RPMI8226 (cell line): ENCODE measurements at regions not wholly inside any gene's neighbourhood (a gene's known extent, or its start where the extent isn't known, plus 50 kb on each side); places are given as distances from the start of the nearest gene placed in this dataset.
"Not testable (repeated sequence)": the region's sequence is repeated elsewhere in the genome, so short reads cannot be mapped to it uniquely, and the experiment has no call there.

Experiments used
- DNase-seq: peaks from one replicate; pipeline ENCODE4 v3.0.0-alpha.2; 2015

DNA sequence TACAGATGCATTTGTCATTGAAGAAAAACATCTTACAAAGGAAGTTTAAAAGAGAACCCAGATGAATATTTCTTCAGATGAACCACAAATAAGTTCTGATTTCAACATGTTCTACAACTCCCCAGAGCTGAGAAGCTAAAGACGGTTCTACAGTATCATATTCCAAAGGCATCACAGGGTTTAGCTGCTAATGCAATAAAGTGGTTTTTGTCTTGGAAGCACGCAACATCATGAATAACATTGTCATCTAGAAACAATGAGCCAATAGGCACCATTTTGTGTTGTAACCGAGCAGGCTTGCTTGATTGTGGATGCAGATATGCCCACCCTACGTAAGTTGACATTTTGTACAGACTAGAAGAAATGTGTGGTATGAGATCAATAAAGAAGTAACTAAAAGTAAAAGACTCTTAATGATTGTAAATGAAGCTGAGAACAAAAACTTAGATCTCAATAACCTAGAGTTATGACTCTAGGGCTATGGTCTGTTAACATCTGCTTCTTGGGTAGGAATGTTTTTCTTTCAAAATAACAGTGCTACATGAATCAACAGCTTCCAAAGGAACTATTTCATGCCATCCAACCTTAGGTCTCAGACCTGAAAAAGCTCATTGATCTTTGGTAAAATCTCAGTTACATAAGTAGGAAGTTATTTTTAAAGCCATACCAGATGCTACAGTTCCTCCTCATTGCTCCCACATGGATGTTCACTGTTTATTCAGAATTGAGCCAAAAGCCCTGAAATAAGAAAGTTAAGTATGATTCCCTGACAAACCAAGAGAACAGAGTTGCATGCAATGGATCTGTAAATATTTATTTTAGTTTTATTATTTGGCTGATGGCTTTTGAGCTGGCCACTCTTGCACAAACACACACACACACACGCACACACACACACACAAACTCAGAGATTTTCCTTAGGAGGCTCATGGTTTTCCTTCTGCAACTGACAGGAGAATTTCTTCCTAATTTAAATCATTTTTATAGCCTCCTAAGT, 118.7 kb upstream of the SLCO6A1 start:
- DNase-seq = no peak

DNA sequence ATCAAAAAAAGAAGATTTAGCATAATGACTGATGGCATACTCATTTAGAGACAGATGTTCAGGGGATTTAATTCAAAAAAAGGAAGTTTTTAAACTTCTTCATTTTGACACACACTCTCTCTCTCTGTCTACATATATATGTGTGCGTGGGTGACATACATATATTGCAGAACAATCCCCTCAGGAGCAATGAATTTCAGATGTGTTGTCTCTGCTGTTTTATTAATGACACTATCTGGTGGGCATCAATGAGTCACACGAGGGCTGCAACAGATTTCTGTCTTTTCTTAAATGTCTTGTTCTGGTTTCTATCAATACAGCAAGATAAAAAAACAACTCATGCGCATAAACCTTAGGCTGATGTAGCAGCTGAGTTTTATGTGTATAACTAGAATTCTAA, 123.5 kb upstream of the SLCO6A1 start:
- no peak for DNase-seq

DNA sequence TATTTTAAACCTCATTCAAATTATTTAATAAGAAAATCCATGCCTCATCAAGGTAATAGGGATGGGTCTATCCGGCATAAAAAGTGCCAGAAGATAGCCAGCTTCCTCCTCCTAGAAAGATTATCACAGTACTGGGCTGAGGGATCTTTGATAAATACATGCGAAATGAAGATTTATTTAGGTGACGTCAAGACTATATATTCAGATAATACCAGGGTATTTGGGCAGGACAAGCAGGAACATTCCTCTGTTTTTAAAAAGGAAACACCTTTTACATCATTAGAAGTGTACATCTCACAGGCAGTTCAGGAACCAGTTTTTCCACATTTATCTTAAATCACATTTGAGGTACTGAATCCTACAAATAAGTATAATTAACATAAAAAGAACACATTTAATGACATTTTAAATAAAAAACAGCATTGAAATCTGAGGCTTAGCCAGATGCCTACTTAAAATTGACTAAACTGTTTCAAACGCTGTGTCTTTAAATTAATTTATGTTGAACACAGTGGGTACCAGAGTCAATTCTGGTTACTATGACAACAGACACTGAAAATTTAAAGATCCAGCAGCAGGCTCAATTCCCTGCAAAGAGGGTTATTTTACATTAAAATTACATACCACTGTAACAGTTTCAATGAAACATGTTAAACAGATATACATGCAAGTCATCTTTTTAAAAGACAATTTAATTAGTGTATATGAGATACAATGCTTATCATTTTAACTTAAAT, 124.7 kb upstream of the SLCO6A1 start:
- no peak for DNase-seq

DNA sequence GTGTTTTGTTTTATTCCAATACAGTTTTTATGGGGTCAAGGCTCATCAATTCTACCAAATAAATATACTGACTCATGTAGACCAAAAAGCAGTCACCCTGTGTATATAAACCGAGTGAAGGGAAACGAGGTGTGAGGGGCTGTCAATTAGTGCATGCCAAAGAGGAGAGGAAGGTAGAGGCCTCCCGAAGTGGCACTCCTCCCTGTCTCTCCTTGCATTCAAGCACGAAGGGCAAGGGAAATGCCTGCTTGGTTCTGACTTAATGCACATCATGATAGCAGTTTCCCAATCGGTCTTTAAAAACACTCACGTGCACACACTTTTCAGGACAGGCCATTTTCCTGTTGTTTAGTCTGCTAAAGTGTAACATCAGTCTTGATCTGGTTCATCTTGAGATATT, 125.6 kb upstream of the SLCO6A1 start:
- DNase-seq = no peak

DNA sequence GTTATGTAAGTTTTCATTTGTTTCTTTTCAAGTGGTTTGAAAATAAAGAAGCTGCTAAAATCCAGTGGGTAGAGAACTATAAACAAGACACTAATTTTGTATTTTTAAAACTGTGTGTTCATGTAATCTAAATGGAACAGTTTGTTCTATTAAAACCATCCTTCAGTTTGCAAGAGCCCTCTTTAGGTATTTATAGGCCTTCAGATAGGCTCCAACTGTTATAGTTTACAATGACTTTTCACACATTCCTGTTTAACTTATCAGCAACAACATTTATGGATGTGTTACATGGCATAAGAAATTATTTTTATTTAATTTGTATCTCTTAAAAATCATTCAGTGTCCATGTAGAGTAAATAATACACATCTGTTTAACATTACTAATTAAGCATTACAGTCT, 126.7 kb upstream of the SLCO6A1 start:
- DNase-seq = no peak

DNA sequence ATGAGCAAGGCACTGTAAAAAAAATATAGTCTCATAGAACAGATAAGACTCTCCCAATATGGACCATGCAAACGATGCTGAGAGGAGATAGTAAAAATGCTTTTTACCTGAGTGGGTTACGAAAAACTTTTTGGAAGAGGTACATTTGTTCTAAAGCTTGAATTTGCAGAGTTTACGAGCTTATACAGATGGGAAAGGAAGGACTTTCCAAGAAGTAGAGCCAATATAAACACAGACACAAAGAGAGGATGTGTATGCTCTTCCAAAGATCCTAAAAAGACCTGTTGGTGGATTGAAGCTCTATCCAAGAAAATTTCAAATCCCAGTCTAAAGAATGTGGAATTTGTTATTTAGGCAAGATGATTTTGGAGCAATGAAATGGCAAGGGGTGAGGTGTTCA, 127.1 kb upstream of the SLCO6A1 start:
- no peak for DNase-seq

DNA sequence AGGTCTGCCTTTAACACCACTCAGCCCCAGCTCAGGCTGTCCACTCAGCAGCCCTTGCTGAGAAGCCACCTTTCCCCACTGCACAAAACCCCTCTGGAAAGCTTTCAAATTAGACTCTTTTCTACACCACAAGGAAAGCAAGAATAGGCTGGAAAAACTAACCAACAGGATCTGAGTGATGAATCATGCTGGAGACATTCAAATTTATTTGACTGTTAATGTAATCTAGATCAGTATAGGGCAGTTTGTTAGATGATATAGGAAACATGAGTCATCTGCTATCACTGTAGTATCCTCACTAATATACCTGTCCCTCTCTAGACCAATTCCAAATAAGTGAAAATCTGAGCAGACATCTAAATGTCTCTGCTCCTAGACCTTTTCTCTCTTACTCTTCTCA, 127.8 kb upstream of the PAM start:
- no peak for DNase-seq

DNA sequence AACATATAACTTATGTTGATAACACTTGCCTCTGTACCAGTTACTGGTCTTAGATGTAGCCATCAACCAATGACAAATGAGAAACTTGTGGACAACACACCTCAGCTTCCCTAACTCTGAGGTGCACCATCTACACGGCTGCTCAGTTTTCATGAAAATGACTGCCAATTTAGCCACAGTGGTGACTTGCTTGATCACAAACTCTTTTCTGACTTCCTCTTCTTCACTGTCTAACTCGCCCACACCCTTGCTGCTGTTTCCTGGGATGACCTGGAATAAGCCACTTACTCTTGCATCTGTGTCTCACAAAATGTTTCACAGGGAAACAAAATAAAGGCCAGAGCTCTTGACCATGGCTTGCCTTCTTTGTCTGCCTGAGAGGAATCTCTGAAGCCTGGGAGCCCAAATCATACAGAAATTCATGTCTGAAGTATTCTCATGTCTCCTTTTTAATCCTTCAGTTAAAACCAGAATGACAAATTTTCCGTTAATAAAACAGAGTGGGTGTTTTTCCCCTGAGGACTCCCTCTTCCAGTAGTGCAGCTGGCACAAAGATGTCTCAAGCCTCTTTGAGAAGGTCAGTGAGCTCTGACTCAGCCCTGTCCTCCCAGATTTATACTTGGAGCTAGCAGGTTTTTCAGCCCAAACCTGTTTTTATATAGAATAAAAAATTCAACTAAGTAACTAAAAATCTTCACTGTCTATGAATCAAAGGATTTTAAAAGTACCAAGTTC, 126.5 kb upstream of the PAM start:
- DNase-seq = no peak

DNA sequence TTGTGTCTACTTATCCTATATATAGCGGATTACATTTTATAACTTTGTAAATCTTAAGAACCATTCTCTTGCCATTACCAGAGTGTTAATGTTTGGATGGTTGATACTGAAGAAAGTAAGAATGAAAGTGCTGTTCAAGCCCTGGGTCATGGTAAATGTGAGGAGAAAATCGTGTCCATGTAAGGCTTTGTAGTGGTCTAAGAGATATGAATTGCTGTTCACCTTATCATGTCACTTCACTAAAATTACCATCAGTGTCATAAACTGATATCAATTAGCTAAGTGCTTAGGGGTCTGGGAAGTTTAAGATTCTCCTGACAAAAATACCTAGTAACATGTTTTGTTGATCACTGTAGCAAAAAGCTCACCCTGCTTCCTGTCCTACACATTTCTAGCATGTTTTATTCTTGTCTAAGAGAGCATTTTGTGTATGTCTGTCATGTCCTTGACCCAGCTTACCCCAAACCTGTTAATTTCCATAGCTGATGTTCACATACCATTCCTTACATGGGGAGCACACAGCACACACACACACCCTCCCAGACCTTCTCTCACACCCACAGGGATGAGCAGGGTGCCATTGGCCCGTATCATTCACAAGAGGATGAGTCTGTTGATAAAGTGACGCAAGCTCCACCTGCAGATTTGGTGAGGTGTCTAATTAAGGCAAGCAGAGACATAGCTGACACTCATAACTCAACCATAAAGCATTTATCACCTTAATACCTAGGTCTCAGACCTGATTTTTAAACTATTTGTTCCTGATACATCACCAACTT, 125.1 kb upstream of the PAM start:
- DNase-seq = no peak

DNA sequence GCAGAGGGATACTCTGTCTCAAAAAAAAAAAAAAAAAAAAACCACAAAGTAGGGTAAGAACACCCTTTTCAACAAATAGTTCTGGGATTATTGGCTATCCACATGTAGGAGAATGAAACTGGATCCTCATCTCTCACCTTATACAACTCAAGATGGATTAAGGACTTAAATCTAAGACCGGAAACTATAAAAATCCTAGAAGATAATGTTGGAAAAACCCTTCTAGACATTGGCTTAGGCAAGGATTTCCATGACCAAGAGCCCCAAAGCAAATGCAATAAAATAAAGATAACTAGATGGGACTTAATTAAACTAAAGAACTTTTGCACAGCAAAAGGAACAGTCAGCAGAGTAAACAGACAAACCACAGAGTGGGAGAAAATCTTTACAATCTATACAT, 119.7 kb upstream of the PAM start:
- DNase-seq = not testable (repeated sequence)

DNA sequence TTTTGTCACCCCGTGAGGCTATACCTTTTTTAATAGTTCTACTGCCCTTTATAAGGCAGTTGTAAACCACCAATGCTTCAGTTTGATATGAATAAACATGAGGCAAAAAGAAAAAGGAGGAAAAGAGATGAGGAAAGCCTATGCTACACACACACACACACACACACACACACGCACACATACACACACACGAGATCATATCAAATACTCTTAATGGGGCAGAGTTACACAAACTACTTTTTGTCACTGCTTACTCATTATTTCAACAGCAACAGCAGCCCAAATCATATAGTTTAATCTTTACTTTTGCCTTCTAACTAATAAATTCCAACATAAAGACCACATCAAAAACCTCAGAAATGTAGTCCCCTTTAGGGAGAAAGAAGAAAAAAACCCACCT, 116.8 kb upstream of the PAM start:
- no peak for DNase-seq

DNA sequence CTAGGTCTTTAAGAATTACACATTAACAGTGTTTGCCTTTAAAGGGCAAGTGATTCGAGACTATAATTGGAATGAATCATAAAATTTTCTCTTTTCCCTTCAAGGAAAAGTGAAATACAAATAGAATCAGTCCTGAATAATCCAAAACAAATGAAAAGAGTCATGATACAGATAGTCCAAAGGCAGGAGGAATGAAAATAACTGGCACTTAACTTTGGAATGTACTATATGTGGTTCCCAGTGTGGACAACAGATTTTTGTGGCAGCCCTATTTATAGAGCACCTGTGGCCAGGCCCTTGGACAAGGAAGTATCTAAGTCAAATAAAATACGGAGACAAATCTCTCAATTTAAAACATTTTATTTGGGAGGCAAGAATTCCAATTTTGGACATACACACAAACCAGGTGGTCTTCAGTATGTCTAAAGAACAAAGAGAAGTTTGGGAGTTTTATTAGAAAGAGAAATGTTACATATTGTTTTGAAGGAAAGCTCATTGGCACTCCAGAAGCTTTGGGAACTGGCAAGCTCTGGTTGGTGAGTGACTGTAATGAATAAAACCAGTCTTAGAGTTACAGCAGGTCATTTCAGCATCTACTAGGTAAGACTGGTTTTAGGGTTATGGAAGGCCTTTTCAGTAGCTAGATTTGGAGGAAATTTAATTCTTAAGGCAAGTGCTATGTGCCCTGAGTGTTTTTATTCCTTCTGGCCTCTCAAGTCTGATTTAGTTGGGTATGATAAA, 116.0 kb upstream of the PAM start:
- no peak for DNase-seq

DNA sequence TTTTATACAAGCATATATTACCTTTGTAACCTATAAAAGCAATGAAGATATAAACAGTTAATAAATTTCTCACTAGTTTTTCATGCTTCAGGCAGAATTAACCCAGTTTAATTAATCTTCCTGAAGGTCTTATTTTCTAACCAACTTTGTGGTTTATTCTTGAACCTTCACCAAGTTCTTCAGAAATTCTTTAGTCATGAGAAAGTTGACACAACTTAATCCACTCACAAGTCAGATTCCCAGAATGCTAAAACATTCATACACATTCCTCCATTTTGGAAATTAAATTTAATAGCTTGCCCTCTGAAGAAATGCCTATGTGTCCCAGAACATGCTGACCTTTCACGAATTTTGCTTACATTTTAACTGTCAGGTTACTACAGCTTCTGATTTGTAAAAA, 105.4 kb upstream of the PAM start:
- no peak for DNase-seq

DNA sequence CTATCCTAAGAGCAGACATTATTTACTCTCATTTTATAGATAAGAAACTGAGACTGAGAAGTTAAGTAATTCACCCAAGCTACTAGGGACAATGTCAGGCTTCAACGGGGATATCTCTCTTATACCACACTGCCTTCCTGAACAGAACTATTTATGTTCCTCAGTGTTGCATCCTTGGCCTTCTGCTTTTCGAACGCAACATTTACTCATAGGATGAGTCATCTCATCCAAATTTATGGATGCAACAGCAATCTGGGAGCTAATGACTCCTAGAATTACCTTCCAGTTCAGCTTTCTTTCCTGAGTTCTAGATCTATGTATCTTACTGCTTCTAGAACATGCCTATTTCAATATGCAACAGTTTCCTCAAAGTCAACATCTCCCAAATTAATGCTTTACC, 103.6 kb upstream of the PAM start:
- DNase-seq = no peak

DNA sequence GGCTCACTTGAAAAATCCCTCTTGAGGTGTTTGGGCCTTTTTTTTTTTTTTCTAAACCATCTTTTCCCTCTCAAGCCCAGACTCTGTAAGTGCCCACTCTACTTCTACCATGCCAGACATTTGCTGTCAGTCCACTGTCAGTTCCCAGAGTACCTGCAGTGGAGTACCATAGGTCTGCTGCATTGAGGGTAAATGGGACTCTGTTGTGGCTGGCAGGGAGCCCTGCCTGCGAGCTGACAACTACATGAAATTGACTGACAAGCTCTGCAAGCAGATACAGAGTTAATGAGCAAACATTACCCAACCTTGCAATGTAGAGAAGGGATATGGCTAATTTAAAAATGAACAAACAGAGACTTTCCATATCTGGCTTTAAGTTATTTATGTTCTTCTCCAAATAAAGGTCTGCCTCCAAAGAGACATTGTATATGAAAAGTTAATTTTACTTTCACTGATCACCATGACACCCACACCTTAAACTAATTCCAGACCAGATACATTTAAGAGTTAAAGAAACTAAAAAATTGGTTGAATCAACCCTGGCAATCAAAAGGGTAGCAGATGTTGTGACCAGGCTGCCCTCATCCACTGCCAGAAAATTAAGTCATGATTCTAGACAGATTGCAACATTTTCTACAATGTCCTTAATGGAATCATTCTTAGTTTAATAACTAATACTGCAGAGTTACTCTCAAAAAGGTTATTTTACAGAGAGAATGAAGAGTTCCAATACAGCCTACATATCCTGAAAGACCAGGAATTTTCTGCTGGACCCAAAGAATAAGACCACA, 100.4 kb upstream of the PAM start:
- no peak for DNase-seq

DNA sequence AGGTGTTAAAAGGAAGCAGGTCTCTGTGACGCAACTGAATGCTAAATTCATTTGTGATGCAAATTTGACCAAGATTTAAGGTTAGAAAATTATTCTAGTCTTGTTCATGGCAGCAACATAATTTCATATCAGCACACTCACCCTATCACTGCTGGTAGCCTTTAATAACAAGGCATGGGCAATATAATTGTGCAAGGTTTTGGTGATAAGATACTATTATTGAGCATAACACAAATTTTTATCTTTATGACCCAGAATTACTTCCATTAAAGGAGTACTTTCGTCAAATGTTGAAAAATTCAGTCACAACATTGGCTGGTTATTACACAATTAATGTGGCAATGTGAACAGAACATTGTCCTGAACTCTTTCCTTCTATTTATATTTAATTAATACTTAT, 96.0 kb upstream of the PAM start:
- DNase-seq = no peak

DNA sequence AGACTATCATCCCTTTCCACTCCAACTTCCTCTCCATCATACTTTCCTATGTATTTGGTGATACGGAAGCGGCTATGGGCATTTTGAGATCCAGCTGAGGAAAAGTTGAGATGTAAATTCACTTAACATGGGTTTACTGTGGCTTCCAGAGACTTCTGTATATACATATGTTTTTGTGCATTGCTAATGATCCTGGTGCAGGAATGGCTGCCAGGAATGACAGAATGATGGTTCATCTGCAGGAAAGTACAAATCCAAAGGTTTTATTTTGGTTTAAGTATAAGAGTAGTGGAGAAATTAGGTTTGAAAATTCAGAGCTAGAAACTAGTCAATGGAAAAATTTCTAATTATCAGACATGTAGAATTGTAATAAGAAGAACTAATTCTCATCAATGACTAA, 95.0 kb upstream of the PAM start:
- DNase-seq = no peak

DNA sequence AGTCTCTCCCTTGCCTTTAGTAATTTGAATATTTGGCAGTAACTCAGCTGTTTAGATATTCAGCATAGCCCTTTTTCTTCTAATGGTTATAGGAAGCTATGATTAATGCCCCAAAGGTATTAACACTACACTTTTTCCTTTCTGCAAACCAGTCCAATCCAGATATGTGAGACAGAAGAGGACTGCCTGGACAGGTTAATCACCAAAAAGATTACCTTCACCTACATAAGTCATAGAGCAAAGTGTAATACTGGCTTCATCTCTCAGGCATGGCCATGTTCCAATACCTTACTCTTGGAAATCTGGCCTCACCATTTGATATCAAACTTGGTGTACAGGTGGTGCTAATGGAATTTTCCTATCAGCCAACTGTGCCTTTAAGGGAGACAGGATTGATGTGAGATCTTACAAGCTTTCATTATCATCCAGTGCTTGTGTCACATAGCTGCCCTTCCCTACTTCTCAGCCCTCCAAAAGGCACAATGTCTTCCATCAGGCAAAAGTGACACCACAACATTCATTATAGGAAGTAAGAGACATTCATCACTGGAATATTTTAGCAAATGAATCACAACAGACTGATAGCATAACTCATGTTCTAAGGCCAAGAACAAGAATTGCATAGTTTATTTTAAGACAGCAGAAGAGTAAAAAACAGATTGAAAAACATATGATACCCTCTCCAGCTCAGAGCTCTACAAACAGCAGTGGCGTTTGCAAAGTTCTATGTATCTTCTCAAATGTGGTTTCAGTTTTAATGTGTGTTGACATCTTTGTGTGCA, 91.2 kb upstream of the PAM start:
- DNase-seq = no peak

DNA sequence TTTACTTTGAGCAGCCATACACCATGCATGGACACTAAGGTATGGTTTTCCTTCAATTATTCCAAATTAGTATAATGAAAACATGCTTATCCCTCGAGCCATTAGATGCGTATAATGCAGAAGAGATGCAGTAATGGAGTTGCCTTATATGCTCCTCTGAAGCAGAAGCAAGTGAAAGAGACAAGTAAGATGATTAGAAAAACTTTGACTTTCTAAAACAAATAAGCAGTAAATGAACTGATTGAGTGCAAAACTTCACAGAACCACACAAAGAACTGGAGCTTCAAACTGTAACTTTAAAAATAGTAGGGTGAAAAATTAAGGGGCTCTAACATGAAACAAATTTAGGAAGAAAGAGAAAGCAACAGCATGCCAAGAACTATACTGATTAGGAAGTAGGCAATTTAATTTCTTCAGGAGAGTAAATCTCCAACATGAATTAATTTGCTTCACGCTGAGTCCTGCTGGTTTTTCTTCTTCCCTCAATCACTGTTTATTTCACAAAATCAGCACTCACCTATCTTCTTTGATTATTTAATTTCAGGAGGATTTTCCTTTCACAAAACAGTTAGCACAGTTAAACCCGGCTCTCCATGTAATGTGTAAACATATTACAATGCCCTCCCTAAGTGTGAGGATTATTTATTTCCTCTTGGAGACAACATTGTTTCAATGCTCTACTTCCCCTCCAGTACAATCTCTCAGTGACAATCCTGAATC, 90.3 kb upstream of the PAM start:
- DNase-seq = no peak
